ENCODE measurements at regions not wholly inside any gene's neighbourhood (a gene's known extent, or its start where the extent isn't known, plus 50 kb on each side); places are given as distances from the start of the nearest gene placed in this dataset.

DNA sequence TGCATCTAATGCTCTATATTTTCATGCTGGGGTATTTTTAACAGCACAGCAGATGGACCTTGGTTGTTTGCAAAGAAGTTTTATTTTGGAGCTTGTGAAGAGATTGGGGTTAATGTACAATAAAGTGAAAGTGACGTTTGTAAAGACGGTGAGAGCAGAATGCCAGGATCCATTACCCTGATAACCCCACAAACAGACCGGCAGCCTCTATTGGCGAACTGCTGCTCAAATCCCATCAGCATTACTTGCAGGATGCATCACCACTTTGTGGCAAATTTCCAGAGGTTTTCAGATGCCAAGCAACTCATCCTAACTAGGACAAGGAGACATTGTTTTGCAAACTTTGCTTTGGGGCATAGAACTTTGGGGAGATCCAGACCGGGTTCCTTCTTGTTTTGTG lies 383.3 kb upstream of the ZNF462 start:
- Mint-ChIP-seq H3K36me3 (no peaks in the 10 kb centered on the region), H3K4me3 (no peak overlapping the region), H3K27ac (no peak overlapping the region), H3K27me3 (ENCODE audit: insufficient read depth, low read depth) (no peaks in the 10 kb centered on the region), H3K4me1 (no peaks in the 10 kb centered on the region), H3K9me3 (peaks cover 4% of the 10 kb centered on the region)
- no peak overlapping the region for H3K4me3 ChIP-seq
- no peaks in the 10 kb centered on the region for H3K27me3 ChIP-seq
- H2AFZ ChIP-seq (replicated peaks) = no peak overlapping the region
- H3K4me2 ChIP-seq = no peak overlapping the region
- no peak overlapping the region for H3K9ac ChIP-seq
- no peaks in the 10 kb centered on the region for H3K4me1 ChIP-seq
- H3K79me2 ChIP-seq (ENCODE audit: low read depth) = no peaks in the 10 kb centered on the region
- no peak overlapping the region for H3K27ac ChIP-seq
- no peaks in the 10 kb centered on the region for H3K9me3 ChIP-seq (ENCODE audit: low read depth)
- no peaks in the 10 kb centered on the region for H4K20me1 ChIP-seq (ENCODE audit: low read depth)
- DNase-seq (ENCODE audit: low spot score) = no peak
- H3F3A ChIP-seq (ENCODE audit: low read depth) = no peaks in the 10 kb centered on the region
- TF ChIP-seq EZH2 (IDR thresholded peaks at IDR 0.05) (no peak), EZH2phosphoT487 (IDR thresholded peaks at IDR 0.05) (no peak)
- TF ChIP-seq, protein P1, sequence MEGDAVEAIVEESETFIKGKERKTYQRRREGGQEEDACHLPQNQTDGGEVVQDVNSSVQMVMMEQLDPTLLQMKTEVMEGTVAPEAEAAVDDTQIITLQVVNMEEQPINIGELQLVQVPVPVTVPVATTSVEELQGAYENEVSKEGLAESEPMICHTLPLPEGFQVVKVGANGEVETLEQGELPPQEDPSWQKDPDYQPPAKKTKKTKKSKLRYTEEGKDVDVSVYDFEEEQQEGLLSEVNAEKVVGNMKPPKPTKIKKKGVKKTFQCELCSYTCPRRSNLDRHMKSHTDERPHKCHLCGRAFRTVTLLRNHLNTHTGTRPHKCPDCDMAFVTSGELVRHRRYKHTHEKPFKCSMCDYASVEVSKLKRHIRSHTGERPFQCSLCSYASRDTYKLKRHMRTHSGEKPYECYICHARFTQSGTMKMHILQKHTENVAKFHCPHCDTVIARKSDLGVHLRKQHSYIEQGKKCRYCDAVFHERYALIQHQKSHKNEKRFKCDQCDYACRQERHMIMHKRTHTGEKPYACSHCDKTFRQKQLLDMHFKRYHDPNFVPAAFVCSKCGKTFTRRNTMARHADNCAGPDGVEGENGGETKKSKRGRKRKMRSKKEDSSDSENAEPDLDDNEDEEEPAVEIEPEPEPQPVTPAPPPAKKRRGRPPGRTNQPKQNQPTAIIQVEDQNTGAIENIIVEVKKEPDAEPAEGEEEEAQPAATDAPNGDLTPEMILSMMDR (IDR thresholded peaks at IDR 0.05) = no peak
- no peaks in the 10 kb centered on the region for H3K36me3 ChIP-seq

DNA sequence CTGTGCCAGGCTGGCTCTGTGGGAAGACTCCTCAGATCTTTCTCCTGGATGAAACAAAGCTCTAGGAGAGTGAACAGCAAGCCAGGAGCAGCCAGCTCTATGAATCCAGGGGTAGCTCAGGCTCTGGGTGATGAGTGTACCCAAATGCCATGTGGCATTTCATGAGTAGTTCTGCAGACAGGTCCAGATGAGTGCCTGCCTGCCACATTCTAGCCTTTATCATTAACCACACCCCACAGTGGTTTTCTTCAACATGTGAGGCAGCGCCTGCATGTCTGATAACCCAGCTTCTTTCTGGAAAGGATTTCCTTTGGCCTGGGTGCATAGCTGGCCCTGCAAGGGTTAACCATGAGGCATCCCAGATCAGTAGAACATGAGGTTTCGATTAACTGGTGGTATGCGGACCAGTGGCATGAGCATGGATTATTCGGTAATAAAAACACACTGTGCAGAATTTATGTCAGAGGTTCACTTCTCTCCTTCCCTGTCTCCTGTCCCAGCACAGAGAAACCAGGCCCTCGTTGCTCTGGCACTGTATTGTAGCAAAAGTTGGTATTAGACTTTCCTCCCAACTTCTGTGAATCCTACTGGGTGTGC lies 381.9 kb upstream of the ZNF462 start:
- H3K36me3 ChIP-seq = no peaks in the 10 kb centered on the region
- no peak overlapping the region for H3K27ac ChIP-seq
- H3K4me2 ChIP-seq = no peak overlapping the region
- no peak overlapping the region for H2AFZ ChIP-seq (replicated peaks)
- no peaks in the 10 kb centered on the region for H4K20me1 ChIP-seq (ENCODE audit: low read depth)
- Mint-ChIP-seq H3K36me3 (no peaks in the 10 kb centered on the region), H3K9me3 (peaks cover 3% of the 10 kb centered on the region), H3K27me3 (ENCODE audit: insufficient read depth, low read depth) (no peaks in the 10 kb centered on the region), H3K4me3 (no peak overlapping the region), H3K27ac (no peak overlapping the region), H3K4me1 (no peaks in the 10 kb centered on the region)
- no peaks in the 10 kb centered on the region for H3K79me2 ChIP-seq (ENCODE audit: low read depth)
- DNase-seq (ENCODE audit: low spot score) = no peak
- no peak overlapping the region for H3K9ac ChIP-seq
- H3F3A ChIP-seq (ENCODE audit: low read depth) = no peaks in the 10 kb centered on the region
- H3K9me3 ChIP-seq (ENCODE audit: low read depth) = no peaks in the 10 kb centered on the region
- TF ChIP-seq EZH2 (IDR thresholded peaks at IDR 0.05) (no peak), EZH2phosphoT487 (IDR thresholded peaks at IDR 0.05) (no peak)
- TF ChIP-seq, protein P1 (IDR thresholded peaks at IDR 0.05) = no peak
- H3K4me1 ChIP-seq = no peaks in the 10 kb centered on the region
- no peak overlapping the region for H3K4me3 ChIP-seq
- H3K27me3 ChIP-seq = no peaks in the 10 kb centered on the region

DNA sequence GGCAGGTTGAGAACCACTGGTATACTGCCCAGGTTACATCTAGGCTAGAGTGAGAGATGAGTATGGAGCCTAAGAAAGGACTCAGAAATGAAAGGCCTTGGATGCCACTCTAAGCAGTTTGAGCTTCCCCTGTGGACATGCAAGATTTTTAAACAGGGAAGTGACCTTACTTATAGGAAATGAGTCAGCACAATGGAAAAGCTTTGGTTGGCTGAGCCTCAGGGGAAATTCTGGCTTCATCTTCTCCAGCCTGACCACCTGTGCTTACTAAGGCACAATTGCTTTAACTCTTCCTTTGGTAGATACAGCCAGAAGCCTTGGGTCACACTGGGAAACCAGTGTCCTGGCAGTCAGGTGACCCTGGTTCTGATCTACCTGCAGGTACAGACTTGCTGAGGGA lies 380.2 kb upstream of the ZNF462 start:
- TF ChIP-seq EZH2 (IDR thresholded peaks at IDR 0.05) (no peak), EZH2phosphoT487 (IDR thresholded peaks at IDR 0.05) (no peak)
- TF ChIP-seq, protein P1 (IDR thresholded peaks at IDR 0.05) = no peak
- Histone ChIP-seq H3K9me3 (ENCODE audit: low read depth) (no peaks in the 10 kb centered on the region), H3K27ac (no peak overlapping the region), H3K9ac (no peak overlapping the region), H3K79me2 (ENCODE audit: low read depth) (no peaks in the 10 kb centered on the region), H3K4me1 (peaks cover 8% of the 10 kb centered on the region), H3F3A (ENCODE audit: low read depth) (peaks cover 4% of the 10 kb centered on the region), H3K4me2 (no peak overlapping the region), H4K20me1 (ENCODE audit: low read depth) (no peaks in the 10 kb centered on the region), H3K4me3 (no peak overlapping the region), H3K36me3 (no peaks in the 10 kb centered on the region), H2AFZ (replicated peaks) (no peak overlapping the region), H3K27me3 (no peaks in the 10 kb centered on the region)
- H3K27ac Mint-ChIP-seq = no peak overlapping the region
- peaks cover 3% of the 10 kb centered on the region for H3K9me3 Mint-ChIP-seq
- H3K4me1 Mint-ChIP-seq = peaks cover 6% of the 10 kb centered on the region
- DNase-seq (ENCODE audit: low spot score) = no peak
- no peak overlapping the region for H3K4me3 Mint-ChIP-seq
- no peaks in the 10 kb centered on the region for H3K36me3 Mint-ChIP-seq
- peaks cover 3% of the 10 kb centered on the region for H3K27me3 Mint-ChIP-seq (ENCODE audit: insufficient read depth, low read depth)

Data from neural progenitor cell (in vitro differentiated cells).